GM10266 (cell line): ENCODE measurements at regions not wholly inside any gene's neighbourhood (a gene's known extent, or its start where the extent isn't known, plus 50 kb on each side); places are given as distances from the start of the nearest gene placed in this dataset.
A peak's percentile ranks its signal among the peaks of the same experiment; 100 is the strongest.
"Not testable (repeated sequence)": the region's sequence is repeated elsewhere in the genome, so short reads cannot be mapped to it uniquely, and the experiment has no call there.

Experiments used
- DNase-seq: peaks from one replicate; pipeline ENCODE4 v3.0.0; 2012; ENCODE audit errors: extremely low spot score
- TF ChIP-seq, protein P1 (sequence below): IDR thresholded peaks from 2 replicates; pipeline ENCODE4 v1.5.1; 2012; ENCODE audit warnings: mild to moderate bottlenecking, low read depth; ENCODE audit not compliant: control insufficient read depth, insufficient read depth; ENCODE audit errors: missing control alignments

DNA sequence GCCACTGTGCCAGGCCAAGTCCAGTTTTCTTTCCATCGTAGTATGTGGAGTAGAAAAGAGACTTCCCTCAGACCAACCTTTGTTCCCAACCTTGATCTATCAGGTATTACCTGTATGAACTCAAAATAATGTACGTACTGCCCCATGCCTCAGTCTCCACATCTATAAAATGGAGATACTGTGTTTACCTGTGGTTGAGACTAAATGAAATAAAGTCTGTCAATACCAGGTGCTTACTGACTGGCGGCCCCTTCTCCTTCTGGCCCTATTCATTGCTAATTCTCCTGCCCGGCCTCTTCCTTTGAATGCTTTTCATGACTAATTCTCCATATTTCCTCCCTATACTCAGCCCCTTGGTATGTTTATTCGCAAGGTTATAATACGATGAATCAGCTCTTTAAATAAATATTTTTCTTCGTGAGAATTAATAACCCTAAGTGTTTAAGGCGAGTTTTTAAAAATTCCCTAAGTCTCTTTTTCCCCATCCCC, 89.6 kb upstream of the BASP1 start:
- DNase-seq: no peak
- TF ChIP-seq, protein P1, sequence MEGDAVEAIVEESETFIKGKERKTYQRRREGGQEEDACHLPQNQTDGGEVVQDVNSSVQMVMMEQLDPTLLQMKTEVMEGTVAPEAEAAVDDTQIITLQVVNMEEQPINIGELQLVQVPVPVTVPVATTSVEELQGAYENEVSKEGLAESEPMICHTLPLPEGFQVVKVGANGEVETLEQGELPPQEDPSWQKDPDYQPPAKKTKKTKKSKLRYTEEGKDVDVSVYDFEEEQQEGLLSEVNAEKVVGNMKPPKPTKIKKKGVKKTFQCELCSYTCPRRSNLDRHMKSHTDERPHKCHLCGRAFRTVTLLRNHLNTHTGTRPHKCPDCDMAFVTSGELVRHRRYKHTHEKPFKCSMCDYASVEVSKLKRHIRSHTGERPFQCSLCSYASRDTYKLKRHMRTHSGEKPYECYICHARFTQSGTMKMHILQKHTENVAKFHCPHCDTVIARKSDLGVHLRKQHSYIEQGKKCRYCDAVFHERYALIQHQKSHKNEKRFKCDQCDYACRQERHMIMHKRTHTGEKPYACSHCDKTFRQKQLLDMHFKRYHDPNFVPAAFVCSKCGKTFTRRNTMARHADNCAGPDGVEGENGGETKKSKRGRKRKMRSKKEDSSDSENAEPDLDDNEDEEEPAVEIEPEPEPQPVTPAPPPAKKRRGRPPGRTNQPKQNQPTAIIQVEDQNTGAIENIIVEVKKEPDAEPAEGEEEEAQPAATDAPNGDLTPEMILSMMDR: no peak

- DNase-seq: no peak
- TF ChIP-seq, protein P1: no peak
Measured at GRCh38 chr5:17129093-17129849, 88.2 kb upstream of the BASP1 start.

DNA sequence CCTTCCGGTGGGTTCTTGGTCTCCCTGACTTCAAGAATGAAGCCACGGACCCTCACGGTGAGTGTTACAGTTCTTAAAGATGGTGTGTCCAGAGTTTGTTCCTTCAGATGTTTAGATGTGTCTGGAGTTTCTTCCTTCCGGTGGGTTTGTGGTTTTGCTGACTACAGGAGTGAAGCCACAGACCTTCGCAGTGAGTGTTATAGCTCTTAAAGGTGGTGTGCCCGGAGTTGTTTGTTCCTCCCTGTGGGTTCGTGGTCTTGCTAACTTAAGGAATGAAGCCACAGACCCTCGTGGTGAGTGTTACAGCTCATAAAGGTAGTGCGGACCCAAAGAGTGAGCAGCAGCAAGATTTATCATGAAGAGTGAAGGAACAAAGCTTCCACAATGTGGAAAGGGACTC, 87.1 kb upstream of the BASP1 start:
- not testable (repeated sequence) for DNase-seq

GRCh38 chr5:17132444-17133083, 84.9 kb upstream of the BASP1 start:
- TF ChIP-seq, protein P1: peak; percentile 46
- DNase-seq: peak; percentile 44

DNA sequence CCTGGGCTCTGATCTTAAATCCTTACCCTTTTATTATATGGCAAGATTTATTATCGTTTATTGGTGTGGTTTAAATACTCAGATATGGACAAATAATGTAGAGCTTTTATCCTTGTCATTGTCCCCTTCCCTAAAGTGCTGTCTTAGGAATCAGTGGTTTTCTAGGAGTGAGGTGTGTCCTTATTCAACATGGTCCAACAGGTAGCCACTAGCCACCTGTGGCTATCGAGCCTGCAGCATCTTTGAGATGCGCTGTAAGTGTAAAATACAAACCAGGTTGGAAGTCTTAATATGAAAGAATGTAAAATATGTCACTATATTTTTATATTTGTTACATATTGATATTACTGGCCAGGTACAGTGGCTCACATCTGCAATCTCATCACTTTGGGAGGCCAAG, 82.4 kb upstream of the BASP1 start:
- no peak for DNase-seq
- TF ChIP-seq, protein P1: no peak

- TF ChIP-seq, protein P1: no peak
- no peak for DNase-seq
Measured at GRCh38 chr5:17143335-17143734, 74.1 kb upstream of the BASP1 start.

- TF ChIP-seq, protein P1: no peak
- DNase-seq: no peak
Measured at GRCh38 chr5:17146280-17146841, 71.1 kb upstream of the BASP1 start.

- no peak for DNase-seq
- TF ChIP-seq, protein P1: no peak
Measured at GRCh38 chr5:17147170-17147569, 70.3 kb upstream of the BASP1 start.
